NB4 (cell line): ENCODE measurements at regions not wholly inside any gene's neighbourhood (a gene's known extent, or its start where the extent isn't known, plus 50 kb on each side); places are given as distances from the start of the nearest gene placed in this dataset.

ENCODE experiments used
- MAX ChIP-seq: IDR thresholded peaks from 2 replicates; pipeline ENCODE4 v1.6.1; 2011; ENCODE audit warnings: low read depth, low read length
- POLR2A ChIP-seq: IDR thresholded peaks from 2 replicates; pipeline ENCODE4 v1.6.1; 2011; ENCODE audit warnings: mild to moderate bottlenecking; ENCODE audit not compliant: insufficient read length; ENCODE audit errors: extremely low read depth
- TF ChIP-seq, protein P1 (sequence below): IDR thresholded peaks from one replicate; pipeline ENCODE4 v1.5.1; 2012; ENCODE audit warnings: low read depth, low read length

GRCh38 chr13:99058527-99059495 is 80.9 kb upstream of the DOCK9 start:
- TF ChIP-seq POLR2A (no peak), MAX (no peak)
- TF ChIP-seq, protein P1, sequence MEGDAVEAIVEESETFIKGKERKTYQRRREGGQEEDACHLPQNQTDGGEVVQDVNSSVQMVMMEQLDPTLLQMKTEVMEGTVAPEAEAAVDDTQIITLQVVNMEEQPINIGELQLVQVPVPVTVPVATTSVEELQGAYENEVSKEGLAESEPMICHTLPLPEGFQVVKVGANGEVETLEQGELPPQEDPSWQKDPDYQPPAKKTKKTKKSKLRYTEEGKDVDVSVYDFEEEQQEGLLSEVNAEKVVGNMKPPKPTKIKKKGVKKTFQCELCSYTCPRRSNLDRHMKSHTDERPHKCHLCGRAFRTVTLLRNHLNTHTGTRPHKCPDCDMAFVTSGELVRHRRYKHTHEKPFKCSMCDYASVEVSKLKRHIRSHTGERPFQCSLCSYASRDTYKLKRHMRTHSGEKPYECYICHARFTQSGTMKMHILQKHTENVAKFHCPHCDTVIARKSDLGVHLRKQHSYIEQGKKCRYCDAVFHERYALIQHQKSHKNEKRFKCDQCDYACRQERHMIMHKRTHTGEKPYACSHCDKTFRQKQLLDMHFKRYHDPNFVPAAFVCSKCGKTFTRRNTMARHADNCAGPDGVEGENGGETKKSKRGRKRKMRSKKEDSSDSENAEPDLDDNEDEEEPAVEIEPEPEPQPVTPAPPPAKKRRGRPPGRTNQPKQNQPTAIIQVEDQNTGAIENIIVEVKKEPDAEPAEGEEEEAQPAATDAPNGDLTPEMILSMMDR: no peak
